GM23338 (cell line): ENCODE measurements at regions not wholly inside any gene's neighbourhood (a gene's known extent, or its start where the extent isn't known, plus 50 kb on each side); places are given as distances from the start of the nearest gene placed in this dataset.

Experiments
- CTCF ChIP-seq, 2 experiments: fragments of 200-600 bp in 1 of 2; sonication (generic) in 1 of 2; conservative IDR thresholded peaks; 2 replicates each; pipeline versions ENCODE4 v1.5.1 to v1.6.1; 2016 to 2017; ENCODE audit warnings: antibody characterized with exemption in 2 of 2, low read depth in 2 of 2, mild to moderate bottlenecking in 2 of 2, moderate library complexity in 1 of 2
- EZH2 ChIP-seq: fragments of 200-600 bp; sonication (generic); IDR thresholded peaks from one replicate; pipeline ENCODE4 v1.8.0; 2017; ENCODE audit warnings: antibody characterized with exemption, mild to moderate bottlenecking, low read depth; ENCODE audit not compliant: unreplicated experiment
- EZH2phosphoT487 ChIP-seq: fragments of 200-600 bp; sonication (generic); IDR thresholded peaks from one replicate; pipeline ENCODE4 v1.8.1; 2018; ENCODE audit warnings: antibody characterized with exemption; ENCODE audit not compliant: unreplicated experiment
- JUNB ChIP-seq: IDR thresholded peaks from one replicate; pipeline ENCODE4 v1.6.1; 2016; ENCODE audit warnings: antibody characterized with exemption; ENCODE audit not compliant: unreplicated experiment
- POLR2AphosphoS5 ChIP-seq: IDR thresholded peaks from 2 replicates; pipeline ENCODE4 v1.6.1; 2016; ENCODE audit warnings: antibody characterized with exemption, low read depth
- REST ChIP-seq: IDR thresholded peaks from one replicate; pipeline ENCODE4 v1.6.1; 2018; ENCODE audit warnings: antibody characterized with exemption; ENCODE audit not compliant: unreplicated experiment

GRCh38 chr3:78312851-78313250 lies 1273.0 kb downstream of the ROBO2 start:
- TF ChIP-seq EZH2phosphoT487 (no peak), CTCF (conservative IDR thresholded peaks at IDR 0.05; ENCODE audit: low read depth in 2 of 2) (no peak), JUNB (no peak), EZH2 (no peak), REST (no peak), POLR2AphosphoS5 (no peak)
